HG02973 (cell line): ENCODE measurements at regions not wholly inside any gene's neighbourhood (a gene's known extent, or its start where the extent isn't known, plus 50 kb on each side); places are given as distances from the start of the nearest gene placed in this dataset.
"Not testable (repeated sequence)": the region's sequence is repeated elsewhere in the genome, so short reads cannot be mapped to it uniquely, and the experiment has no call there.

Experiments
- ATAC-seq: cut with Tn5 transposase; IDR thresholded peaks from one replicate; pipeline ENCODE4 v1.9.1; 2021; ENCODE audit warnings: moderate library complexity; ENCODE audit not compliant: unreplicated experiment

DNA sequence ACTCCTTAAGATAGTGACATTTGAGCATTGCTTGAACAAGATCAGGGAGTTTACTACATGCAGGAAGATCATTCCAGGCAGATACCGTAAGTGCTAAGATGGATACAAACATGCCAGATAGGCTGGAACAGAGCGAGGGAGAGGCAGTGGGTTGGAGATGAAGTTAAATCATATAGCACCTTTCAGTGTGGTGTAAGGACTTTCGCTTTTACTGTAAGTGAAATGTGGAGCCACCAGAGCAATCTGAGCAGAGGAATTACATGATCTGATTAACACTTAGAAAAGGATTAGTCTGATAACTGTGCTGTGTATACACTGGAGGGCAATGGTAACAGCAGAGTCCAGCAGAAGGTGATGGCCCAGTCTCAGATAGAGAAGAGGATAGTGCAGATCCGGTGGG, 163.0 kb upstream of the SSTR1 start:
- ATAC-seq, result no peak

DNA sequence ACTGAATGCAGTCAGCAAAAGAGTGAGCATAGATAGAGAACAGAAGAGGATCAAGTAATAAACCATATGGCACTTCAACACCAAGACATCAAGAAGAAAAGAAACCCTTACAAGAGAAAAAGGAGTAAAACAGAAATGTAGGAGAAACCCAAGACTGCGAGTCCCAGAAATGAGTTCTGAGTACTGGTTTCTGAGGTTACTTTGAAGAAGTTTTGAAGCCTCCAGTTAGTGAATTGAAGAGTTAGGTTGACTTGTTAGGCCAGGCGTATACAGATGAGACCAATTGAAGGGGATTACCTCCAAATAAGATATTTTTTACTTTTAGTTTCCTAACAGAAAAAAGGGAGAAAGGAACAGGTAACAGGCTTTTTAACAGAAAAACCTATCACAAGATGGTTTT, 162.2 kb upstream of the SSTR1 start:
- ATAC-seq, result no peak

DNA sequence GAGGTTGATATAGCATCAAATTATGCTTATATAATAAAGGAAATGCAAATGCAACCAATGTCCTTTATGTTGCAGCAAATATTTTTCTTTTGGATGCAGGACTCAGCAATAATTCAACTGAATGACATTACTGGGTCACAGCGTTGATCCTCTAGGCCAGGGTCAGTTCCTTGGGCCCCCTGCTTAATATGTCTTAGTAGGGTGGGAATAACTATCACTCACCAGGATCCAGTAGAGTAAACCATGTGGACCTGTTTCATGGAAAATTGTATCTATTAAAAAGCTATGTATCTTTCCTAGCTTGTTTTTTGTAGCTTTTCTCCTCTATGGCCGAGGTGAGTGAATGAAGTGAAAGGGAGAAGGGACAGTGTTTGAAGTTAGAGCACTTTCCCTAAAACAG, 161.5 kb upstream of the SSTR1 start:
- no peak for ATAC-seq

DNA sequence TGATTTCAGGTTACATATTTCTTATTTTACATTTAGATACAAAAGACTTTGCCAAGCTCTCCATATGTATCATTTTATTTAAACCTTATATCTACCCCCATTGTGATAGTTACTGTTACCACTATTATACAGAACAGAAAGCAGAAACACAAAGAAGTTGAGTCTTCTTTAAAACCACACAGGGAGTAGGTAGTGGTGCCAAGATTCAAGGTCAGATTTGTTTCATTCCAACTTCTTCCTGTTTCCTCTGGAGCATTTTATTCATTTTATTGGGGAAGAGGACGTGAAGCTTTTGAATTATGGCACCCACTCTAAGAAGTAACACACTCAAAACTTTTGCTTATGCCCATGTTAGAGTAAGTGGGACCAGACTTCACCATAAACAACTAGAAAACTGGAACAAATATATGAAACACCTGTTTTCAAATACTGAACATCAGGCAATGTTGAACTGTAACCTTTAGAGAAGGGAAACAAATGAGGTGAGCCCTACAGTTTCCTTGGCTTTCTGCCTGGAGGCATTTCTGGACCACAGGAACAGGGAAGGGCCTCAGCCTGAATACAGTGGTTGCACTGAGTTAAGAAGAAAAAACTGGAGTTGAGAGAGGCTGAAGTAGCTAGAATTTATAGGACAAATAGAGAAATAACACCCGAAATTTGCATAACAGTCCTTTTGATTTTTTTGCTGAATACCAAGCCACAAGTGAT, 160.4 kb upstream of the SSTR1 start:
- ATAC-seq, result no peak

DNA sequence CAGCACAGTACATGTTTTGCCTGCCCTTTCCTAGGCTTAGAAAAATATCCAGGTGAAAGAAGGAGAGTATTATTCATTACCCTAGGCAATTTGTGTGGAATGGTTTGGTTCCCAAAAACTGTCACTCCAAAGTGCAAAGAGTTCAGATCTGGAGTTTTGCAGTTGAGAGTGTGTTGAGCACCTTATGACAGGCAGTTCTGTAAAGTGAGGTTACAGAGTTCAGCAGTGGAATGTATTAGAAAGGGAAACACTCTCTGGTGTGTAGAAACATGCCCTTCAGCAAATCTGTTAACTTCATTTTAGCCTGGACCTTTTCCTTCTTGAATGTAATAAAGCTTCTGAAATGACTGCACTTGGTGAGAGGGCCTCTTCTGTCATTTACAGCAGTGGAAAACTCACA, 154.0 kb upstream of the SSTR1 start:
- no peak for ATAC-seq

DNA sequence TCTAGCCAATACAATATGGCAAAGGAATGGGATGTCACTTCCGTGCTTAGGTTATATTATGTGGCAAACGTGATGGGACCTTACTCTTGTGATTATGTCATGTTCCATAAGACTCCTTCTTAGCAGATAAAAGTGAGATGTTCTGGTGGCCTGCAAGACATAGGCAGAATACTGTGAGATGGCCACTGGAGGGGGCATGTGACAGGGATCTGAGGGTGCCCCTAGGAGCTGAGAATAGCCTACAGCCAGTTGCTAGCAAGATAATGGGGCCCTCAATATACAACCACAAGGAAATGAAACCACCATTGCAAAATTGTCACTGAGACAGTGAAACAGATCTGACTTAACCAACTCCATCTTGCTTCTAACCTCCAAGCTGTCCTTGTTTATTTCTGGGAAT, 151.4 kb upstream of the SSTR1 start:
- no peak for ATAC-seq

DNA sequence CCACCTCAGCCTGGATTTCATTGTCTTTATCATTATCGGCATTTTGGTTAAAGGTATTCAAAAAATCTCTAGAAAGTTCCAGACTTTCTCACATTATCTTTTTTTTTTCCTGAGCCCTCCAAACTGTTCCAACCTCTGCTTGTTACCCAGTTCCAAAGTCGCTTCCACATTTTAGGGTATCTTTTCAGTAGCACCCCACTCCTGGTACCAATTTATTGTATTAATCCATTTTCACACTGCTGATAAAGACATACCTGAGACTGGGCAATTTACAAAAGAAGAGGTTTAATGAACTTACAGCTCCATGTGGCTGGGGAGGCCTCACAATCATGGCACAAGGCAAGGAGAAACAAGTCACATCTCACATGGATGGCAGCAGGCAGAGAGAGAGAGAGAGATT, 145.5 kb upstream of the SSTR1 start:
- not testable (repeated sequence) for ATAC-seq

DNA sequence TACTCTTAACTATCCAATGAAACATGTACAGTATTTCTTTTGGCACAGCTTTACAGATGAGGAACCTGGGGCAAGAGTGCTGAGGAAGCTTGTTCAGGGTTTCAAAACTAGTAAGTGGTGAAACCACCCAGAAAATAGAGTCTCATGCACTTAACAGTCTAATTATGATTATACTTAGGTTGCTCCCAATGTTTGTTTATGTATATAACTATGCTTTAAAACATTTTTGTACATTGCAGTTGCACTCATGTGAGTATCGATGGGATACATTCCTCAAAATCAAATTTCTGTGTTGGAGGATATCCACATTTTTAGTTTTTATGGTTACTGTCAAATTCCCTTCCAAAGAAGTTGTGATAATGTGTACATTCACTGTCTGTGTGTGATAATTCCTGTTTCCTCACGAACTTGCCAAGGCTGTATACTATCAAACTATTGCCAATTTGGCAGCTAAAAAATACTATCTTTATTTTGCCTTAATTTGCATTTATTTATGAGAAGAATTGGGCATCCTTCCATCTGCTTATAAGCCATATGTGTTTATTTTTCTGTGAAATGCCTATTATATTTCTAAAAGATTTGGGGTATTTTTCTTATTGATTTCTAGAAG, 143.9 kb upstream of the SSTR1 start:
- no peak for ATAC-seq

DNA sequence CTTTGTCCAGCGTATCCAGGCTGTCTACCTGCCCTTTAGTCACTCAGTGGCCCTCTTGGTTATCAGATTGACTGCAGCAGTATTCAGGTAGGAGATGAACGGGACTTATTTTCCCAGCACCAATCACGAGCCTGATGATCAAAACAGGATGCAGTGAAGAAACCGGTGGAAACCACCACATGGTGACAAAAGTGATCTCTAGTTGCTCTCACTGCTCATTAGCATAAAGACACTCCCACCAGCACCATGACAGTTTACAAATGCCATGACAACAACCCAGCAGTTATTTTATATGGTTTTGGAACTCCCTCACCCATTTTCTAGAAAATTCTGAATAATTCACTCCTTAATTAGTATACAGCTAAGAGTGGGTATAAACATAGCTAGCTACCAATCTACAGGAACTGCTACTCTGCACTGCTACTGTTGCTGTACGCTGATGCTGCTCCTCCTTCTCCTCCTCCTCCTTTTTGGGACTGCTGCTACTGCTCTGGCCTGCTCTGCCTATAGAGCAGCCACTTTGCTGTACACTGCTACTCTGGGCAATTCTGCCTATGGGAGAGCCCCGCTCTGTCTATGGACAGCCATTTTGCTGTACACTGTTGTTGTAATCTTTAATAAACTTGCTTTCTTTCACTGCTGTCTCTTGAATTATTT, 142.5 kb upstream of the SSTR1 start:
- no peak for ATAC-seq

DNA sequence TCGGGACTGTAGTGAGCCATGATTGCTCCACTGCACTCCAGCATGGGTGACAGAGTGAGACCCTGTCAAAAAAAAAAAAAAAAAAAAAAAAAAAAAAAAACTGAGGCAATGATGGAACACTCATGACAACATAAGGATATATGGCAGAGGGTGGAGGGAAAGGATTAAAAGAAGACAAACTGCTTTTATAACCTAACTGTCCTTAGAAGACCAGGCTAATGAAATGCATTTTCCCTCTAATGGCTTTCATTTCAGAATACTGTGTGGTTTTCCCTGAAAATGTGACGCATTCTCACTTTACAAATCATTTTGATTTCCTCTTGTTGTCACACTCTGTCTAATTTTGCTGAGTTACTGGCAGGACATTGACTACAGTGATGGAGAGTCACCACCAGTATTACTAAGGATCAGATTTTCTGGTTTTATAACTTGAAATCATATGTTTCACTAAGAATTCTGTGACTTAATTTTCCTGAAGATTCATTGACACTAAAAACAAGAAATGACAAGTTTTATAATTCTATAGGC, 137.6 kb upstream of the SSTR1 start:
- no peak for ATAC-seq

DNA sequence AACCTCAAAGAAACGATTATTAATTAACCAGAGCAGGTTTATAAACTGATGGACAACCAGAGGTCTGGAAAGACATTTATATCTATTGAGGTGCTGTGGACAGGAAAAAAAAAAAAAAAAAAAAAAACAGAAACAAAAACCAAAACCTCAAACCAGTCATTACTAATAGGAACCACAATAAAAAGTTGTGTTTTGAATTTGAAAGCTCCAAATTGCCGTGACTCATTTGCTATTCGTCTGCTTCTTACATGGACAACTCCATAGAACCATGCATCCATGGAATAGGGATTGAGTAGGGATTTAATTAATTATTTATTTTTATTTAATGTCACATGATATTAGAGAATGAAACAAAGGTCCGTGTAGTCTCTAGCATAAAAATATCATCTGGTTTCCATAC, 134.1 kb upstream of the SSTR1 start:
- ATAC-seq, result peak; percentile 50

DNA sequence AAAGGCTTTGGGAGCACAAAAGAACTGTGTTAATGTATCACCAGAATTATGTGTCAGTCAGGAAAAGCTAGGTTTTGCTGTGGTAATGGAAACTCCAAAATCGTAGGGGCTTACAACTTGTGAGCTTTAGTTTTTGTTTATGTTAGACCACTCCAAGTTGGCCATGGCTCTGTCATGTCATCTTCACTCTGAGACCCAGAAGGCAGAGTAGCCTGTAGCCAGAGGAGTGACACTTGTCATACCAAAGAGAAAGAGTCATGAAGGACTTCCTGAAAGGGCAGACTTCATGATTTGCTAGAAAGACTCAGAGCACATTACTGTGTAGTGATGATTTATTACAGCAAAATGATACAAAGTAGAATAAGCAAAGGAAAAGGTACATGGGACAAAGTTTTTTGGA, 133.6 kb upstream of the SSTR1 start:
- ATAC-seq, result no peak

DNA sequence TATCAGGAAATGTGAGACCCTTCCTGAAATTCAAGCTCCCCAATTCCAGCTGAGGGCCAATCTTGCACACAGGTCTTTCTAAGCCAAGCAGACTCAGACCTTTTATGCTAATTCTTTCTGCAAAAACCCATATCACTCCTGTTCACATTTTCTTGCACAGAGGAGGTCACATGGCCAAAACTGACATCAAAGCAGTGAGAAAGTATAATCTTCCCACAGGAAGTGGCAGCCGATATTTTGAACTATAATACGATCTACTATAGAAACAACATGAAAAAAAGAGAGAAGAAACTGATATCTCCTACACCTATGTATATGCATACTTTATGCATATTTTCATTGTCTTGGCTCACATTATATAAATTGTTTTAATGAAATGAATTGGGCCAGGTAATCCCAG, 132.9 kb upstream of the SSTR1 start:
- no peak for ATAC-seq

DNA sequence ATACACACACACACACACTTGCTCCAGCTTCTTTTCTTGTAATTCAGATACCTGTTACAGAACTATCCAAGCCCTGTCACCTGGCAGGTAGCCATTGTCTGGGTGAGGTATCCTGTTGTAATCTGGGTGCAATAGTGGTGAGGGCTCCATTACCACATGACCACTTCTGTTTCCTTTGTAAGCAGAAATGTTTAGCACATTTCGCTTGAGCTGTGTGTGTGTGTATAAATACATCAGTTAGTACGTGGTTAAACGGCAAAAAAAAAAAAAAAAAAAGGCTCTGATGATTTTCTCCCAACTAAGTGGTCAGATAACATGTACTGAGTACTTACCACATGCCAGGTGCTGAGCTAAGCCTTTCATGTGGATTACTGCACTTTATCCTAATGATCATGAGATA, 129.3 kb upstream of the SSTR1 start:
- ATAC-seq, result no peak

DNA sequence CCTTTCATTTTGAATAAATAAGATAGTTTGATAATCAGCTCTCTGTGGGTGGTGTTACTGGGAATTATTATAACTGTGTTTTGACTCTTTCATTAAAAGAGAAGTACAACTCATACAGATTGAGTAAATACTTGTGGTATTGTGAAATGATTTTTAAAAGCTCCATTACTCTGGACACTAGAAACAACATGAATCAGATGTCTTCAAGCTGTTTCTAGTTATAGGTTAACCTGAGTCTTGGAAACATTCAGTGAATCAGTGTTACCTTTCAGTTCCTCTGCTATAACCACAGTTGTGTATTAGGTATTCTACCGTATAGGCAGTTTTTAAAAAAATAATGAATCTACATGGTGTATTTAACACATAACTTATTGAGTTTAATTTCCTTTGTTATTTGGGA, 128.4 kb upstream of the SSTR1 start:
- peak; percentile 95 for ATAC-seq

DNA sequence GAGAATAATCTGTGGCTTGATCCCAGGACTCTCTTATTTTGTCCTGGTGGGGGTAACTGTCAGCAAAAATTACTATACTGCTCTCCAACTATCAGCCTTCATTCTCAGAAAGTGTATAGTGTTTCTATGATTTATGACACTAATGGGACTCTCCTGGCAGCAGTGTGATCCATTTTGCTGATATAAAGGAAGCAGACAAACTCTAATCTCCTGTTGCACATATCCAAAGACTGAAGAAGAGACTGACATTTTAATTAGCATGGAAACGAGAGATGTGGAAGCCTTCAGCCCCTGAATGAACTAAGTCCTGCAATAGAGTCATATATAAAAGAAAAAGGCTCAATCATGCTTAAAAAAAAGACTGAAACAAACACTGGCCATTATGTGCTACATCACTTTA, 127.8 kb upstream of the SSTR1 start:
- ATAC-seq, result no peak

DNA sequence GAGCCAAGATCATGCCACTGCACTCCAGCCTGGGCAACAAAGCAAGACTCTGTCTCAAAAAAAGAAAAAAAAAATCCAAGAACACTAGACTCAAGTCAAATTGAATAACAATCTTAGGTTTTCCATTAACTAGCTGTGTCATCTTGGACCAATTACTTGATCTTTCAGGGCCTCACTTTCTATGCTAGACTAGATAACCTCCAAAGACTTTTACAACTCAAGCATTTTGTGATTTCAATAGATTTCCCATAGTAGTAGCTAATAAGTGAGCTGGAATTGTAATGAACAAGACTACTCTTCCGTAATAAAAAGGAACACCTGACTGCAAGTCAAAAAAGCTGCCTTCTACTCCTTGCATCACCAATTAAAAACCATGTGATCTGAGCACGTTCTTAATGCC, 127.0 kb upstream of the SSTR1 start:
- ATAC-seq, result no peak

DNA sequence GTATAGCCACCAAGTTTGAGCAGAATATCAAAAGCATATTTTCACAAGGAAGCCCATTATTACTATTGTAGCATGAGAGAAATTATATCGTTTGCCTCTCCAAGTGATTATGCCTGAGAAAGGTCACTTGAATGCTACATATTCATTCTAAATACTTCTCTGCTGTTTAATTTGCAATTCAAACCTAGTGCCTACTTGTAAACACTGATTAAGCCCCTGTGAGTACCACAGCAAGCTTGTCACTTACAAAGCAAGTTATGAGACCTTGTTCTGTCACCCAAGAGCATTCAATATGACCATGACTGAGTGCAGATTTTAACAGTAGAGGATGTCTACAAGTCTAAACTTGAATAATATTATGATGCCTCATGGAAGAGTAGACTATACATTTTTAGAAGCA, 124.7 kb upstream of the SSTR1 start:
- ATAC-seq, result no peak

DNA sequence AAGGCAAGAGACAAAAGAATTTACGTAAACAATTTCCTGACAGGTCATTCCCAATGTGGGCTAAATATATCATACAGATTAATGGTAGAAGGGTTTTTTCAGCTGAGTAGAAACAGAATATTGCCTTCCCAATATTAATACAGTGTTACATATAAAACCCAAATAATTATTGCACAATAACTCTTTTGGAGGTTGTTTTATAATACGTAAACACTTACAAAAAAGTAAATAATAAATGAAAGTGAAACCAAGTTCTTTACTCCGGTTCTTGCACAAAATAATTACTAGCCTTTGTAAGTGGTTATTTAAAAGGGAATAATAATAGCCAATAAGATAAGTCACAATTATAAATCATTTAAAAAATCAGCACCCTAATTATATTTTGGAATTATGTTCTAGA, 118.6 kb upstream of the SSTR1 start:
- no peak for ATAC-seq

DNA sequence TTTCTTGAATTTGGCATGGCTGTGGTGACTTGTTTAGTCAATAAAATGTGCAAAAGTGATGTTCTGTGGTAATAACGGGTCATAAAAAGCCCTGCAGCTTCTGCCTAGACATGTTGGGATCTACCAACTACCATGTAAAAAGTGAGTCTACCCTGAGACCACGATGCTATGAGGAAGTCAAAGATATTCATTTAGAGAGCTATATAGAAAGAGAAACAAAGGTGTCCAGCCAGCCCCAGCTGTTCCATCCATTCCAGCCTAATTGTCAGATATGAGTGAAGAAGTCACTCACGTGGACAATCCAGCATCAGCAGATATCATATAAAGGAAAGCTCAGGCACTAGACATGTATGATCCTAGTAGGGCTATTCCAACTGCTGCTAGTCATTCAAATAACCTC, 117.2 kb upstream of the SSTR1 start:
- no peak for ATAC-seq

DNA sequence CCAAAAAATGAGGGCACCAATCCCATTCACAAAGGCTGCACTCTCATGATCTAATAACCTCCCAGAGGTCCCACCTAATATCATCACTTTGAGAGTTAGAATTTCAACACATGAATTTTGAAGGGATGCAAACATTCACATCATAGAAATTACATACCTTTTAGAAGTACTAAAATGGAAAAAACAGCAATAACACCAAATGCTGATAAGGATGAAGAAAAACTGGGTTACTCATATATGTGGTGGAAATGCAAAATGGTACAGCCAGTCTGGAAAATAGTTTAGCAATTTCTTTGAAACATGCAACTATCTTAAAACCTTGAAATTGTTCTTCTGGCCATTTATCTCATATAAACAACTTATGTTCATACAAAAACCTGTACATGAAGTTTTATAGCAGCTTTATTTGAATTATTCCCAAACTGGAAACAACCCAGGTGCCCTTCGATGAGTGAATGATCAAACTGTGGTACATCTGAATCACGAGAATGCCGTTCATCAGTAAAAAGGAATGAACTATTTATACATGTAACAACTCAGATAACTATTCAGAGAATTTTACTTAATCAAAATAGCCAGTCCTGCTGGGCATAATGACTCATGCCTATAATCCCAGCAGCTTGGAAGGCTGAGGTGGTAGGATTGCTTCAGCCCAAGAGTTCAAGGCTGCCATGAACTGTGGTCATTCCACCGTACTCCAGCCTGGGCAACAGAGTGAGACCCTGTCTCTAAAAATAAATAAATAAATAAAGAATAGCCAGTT, 109.4 kb upstream of the SSTR1 start:
- ATAC-seq, result no peak

DNA sequence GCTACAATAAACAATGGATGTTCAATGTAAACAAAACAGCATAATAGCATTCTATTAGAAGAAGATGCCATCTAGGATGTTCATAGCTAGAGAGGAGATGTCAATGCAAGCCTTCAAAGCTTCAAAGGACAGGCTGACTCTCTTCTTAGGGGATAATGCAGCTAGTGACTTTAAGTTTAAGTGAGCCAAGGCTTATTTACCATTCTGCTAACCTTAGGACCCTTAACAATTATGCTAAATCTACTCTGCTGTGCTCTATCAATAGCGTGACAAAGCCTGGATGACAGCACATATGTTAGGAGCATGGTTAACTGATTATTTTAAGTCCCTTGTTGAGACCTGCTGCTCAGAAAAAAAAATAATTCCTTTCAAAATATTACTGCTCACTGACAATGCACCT, 106.0 kb upstream of the SSTR1 start:
- ATAC-seq, result no peak
